ENCODE measurements at regions not wholly inside any gene's neighbourhood (a gene's known extent, or its start where the extent isn't known, plus 50 kb on each side); places are given as distances from the start of the nearest gene placed in this dataset.

- no peak for DNase-seq
These were observed 52.0 kb upstream of the OSBPL8 start for GRCh38 chr12:76611533-76611932.

- no peak for DNase-seq
These were observed 54.8 kb upstream of the OSBPL8 start for GRCh38 chr12:76614364-76614763.

- no peak for DNase-seq
These were observed 58.5 kb upstream of the OSBPL8 start for GRCh38 chr12:76618031-76618430.

GRCh38 chr12:76621582-76622024 lies 62.0 kb upstream of the OSBPL8 start:
- peak; percentile 69 for DNase-seq

GRCh38 chr12:76622351-76622750 lies 62.8 kb upstream of the OSBPL8 start:
- DNase-seq: no peak

- no peak for DNase-seq
These were observed 63.3 kb upstream of the OSBPL8 start for GRCh38 chr12:76622915-76623314.

- peak; percentile 82 for DNase-seq
These were observed 64.4 kb upstream of the OSBPL8 start for GRCh38 chr12:76623931-76624330.

GRCh38 chr12:76627346-76628135 lies 68.0 kb upstream of the OSBPL8 start:
- no peak for DNase-seq

GRCh38 chr12:76628745-76629144 lies 69.2 kb upstream of the OSBPL8 start:
- DNase-seq: no peak

GRCh38 chr12:76631741-76632140 lies 72.2 kb upstream of the OSBPL8 start:
- no peak for DNase-seq

- peak; percentile 54 for DNase-seq
These were observed 73.8 kb upstream of the OSBPL8 start for GRCh38 chr12:76633415-76633814.

- DNase-seq: no peak
These were observed 74.6 kb upstream of the OSBPL8 start for GRCh38 chr12:76634133-76634532.

- no peak for DNase-seq
These were observed 76.6 kb upstream of the OSBPL8 start for GRCh38 chr12:76636121-76636692.

- no peak for DNase-seq
These were observed 78.2 kb upstream of the OSBPL8 start for GRCh38 chr12:76637807-76638206.

- DNase-seq: no peak
These were observed 80.1 kb upstream of the OSBPL8 start for GRCh38 chr12:76639646-76640045.

- no peak for DNase-seq
These were observed 81.5 kb upstream of the OSBPL8 start for GRCh38 chr12:76641073-76641472.

- DNase-seq: no peak
These were observed 82.4 kb upstream of the OSBPL8 start for GRCh38 chr12:76641961-76642360.

GRCh38 chr12:76643438-76643837 lies 83.9 kb upstream of the OSBPL8 start:
- DNase-seq: no peak

- DNase-seq: no peak
These were observed 85.4 kb upstream of the OSBPL8 start for GRCh38 chr12:76644950-76645349.

GRCh38 chr12:76645934-76646333 lies 86.4 kb upstream of the OSBPL8 start:
- DNase-seq: no peak

GRCh38 chr12:76646366-76646765 lies 86.8 kb upstream of the OSBPL8 start:
- DNase-seq: no peak

GRCh38 chr12:76649099-76649498 lies 89.5 kb upstream of the OSBPL8 start:
- no peak for DNase-seq

- DNase-seq: no peak
These were observed 92.8 kb upstream of the OSBPL8 start for GRCh38 chr12:76652402-76652801.

- DNase-seq: no peak
These were observed 93.8 kb upstream of the OSBPL8 start for GRCh38 chr12:76653342-76653741.

- no peak for DNase-seq
These were observed 99.2 kb upstream of the ZDHHC17 start for GRCh38 chr12:76664731-76665130.
